ENCODE measurements at regions not wholly inside any gene's neighbourhood (a gene's known extent, or its start where the extent isn't known, plus 50 kb on each side); places are given as distances from the start of the nearest gene placed in this dataset.

DNA sequence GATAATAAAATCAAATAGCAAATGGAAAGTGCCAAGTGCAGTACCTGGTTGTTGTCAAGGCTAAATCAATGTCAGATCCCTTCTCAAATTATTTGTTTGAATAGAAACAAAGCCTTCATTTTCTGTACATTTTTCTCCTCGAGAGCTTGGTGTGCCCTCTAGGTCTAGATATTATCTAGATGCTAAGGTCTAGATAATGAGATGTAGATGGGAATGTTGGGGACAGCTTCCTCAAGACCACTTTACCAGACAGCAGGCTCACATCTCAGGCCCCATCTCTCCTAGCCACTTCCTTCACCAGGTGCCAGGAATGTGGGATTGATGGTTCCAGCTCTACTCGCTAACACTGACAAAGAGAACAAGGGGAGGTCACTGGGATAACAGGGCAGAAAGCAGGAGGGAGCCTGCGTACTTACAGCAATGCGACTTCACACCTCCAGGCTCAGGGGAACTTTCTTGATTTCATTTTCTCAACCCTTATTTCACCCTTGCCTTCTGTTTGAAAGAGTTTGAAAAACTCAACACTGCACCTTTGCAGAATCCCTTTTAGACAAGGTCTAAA lies 451.4 kb upstream of the VSTM2A start:
- Histone ChIP-seq H3K4me1 (ENCODE audit: insufficient read depth, poor library complexity, severe bottlenecking) (no peaks in the 10 kb centered on the region), H3K27ac (ENCODE audit: poor library complexity, severe bottlenecking) (no peak overlapping the region), H3K27me3 (ENCODE audit: insufficient read depth, poor library complexity, severe bottlenecking) (peaks cover 43% of the 10 kb centered on the region), H3K36me3 (ENCODE audit: low read depth) (no peaks in the 10 kb centered on the region), H3K4me3 (ENCODE audit: severe bottlenecking) (no peak overlapping the region), H3K9me3 (ENCODE audit: severe bottlenecking) (no peaks in the 10 kb centered on the region)
- DNase-seq (ENCODE audit: low spot score) (no peak), ATAC-seq (ENCODE audit: low read depth) (no peak)
- TF ChIP-seq, protein P1, sequence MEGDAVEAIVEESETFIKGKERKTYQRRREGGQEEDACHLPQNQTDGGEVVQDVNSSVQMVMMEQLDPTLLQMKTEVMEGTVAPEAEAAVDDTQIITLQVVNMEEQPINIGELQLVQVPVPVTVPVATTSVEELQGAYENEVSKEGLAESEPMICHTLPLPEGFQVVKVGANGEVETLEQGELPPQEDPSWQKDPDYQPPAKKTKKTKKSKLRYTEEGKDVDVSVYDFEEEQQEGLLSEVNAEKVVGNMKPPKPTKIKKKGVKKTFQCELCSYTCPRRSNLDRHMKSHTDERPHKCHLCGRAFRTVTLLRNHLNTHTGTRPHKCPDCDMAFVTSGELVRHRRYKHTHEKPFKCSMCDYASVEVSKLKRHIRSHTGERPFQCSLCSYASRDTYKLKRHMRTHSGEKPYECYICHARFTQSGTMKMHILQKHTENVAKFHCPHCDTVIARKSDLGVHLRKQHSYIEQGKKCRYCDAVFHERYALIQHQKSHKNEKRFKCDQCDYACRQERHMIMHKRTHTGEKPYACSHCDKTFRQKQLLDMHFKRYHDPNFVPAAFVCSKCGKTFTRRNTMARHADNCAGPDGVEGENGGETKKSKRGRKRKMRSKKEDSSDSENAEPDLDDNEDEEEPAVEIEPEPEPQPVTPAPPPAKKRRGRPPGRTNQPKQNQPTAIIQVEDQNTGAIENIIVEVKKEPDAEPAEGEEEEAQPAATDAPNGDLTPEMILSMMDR (IDR thresholded peaks at IDR 0.05; ENCODE audit: poor library complexity, severe bottlenecking) = no peak

DNA sequence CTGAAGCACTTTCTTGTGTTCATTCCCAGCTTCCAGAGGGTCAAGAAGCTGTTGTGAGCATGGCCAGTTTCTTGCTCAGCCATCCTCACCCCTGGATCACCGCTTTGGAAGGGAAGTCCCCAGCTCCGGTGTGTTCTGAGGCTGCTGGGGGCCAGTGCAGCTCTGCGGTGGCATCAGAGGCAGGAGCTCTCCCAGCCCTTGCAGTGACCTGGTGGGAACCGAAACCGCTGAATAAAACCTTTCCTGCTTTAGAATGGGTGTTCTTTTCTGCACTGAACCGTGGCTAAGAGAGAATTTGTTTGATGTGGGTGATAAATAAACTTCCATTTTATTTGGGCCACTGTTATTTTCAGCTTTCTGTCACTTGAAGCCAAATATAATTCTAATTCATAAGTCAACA lies 450.9 kb upstream of the VSTM2A start:
- no peak for ATAC-seq (ENCODE audit: low read depth)

DNA sequence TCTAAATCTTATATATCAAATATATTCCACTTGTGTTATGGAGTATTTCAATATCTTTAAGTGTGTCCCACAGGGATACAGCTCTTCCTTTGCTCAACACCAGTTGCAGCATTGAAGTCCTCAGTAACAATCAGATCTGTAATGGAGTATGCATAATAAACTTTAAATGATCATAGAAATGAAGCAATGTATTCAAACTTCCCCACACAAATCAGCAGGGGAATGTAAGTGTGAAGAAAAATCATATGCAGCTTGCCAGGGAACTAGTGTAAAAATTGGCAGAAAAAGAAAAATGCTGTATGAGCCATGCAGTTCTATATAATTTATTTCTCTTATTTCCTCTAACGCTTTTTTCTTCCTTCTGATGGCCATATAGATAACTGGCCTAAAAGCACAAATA lies 444.3 kb upstream of the VSTM2A start:
- H3K9me3 ChIP-seq (ENCODE audit: severe bottlenecking) = no peaks in the 10 kb centered on the region
- H3K36me3 ChIP-seq (ENCODE audit: low read depth) = no peaks in the 10 kb centered on the region
- H3K4me3 ChIP-seq (ENCODE audit: severe bottlenecking) = no peak overlapping the region
- ATAC-seq (ENCODE audit: low read depth) (no peak), DNase-seq (ENCODE audit: low spot score) (no peak)
- peaks cover 62% of the 10 kb centered on the region for H3K27me3 ChIP-seq (ENCODE audit: insufficient read depth, poor library complexity, severe bottlenecking)
- H3K27ac ChIP-seq (ENCODE audit: poor library complexity, severe bottlenecking) = no peak overlapping the region
- TF ChIP-seq, protein P1 (IDR thresholded peaks at IDR 0.05; ENCODE audit: poor library complexity, severe bottlenecking) = no peak
- H3K4me1 ChIP-seq (ENCODE audit: insufficient read depth, poor library complexity, severe bottlenecking) = no peaks in the 10 kb centered on the region

More for the DNA sequence above, 450.9 kb upstream of the VSTM2A start:
- Histone ChIP-seq H3K4me3 (ENCODE audit: severe bottlenecking) (no peak overlapping the region), H3K36me3 (ENCODE audit: low read depth) (no peaks in the 10 kb centered on the region), H3K27ac (ENCODE audit: poor library complexity, severe bottlenecking) (no peak overlapping the region), H3K4me1 (ENCODE audit: insufficient read depth, poor library complexity, severe bottlenecking) (no peaks in the 10 kb centered on the region), H3K9me3 (ENCODE audit: severe bottlenecking) (no peaks in the 10 kb centered on the region), H3K27me3 (ENCODE audit: insufficient read depth, poor library complexity, severe bottlenecking) (peaks cover 44% of the 10 kb centered on the region)
- DNase-seq (ENCODE audit: low spot score) = no peak
- TF ChIP-seq, protein P1 (IDR thresholded peaks at IDR 0.05; ENCODE audit: poor library complexity, severe bottlenecking) = no peak

DNA sequence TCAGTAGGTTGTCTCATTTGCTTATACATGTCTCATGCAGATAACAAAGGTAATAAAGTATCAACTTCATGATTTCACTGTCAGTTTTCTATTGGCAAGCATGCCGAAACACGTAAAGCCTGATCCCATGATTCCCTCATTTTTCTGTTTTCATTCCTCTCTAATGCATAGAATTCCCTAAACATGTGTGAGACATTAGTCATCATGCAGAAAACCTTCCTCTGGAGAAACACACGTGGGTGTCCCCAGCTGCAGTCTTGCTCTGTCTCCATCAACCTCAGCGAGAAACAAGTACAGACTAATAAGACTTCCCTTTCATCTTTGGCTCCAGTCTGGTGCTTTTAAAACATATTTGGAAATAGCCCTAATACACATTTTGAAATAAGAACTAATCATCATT lies 432.7 kb upstream of the VSTM2A start:
- H3K36me3 ChIP-seq (ENCODE audit: low read depth) = no peaks in the 10 kb centered on the region
- no peak for DNase-seq (ENCODE audit: low spot score)
- H3K4me1 ChIP-seq (ENCODE audit: insufficient read depth, poor library complexity, severe bottlenecking) = peaks cover 7% of the 10 kb centered on the region
- H3K4me3 ChIP-seq (ENCODE audit: severe bottlenecking) = no peak overlapping the region
- H3K27ac ChIP-seq (ENCODE audit: poor library complexity, severe bottlenecking) = no peak overlapping the region
- TF ChIP-seq, protein P1 (IDR thresholded peaks at IDR 0.05; ENCODE audit: poor library complexity, severe bottlenecking) = no peak
- no peaks in the 10 kb centered on the region for H3K9me3 ChIP-seq (ENCODE audit: severe bottlenecking)
- H3K27me3 ChIP-seq (ENCODE audit: insufficient read depth, poor library complexity, severe bottlenecking) = peaks cover 3% of the 10 kb centered on the region
- peak; percentile 87 for ATAC-seq (ENCODE audit: low read depth)

DNA sequence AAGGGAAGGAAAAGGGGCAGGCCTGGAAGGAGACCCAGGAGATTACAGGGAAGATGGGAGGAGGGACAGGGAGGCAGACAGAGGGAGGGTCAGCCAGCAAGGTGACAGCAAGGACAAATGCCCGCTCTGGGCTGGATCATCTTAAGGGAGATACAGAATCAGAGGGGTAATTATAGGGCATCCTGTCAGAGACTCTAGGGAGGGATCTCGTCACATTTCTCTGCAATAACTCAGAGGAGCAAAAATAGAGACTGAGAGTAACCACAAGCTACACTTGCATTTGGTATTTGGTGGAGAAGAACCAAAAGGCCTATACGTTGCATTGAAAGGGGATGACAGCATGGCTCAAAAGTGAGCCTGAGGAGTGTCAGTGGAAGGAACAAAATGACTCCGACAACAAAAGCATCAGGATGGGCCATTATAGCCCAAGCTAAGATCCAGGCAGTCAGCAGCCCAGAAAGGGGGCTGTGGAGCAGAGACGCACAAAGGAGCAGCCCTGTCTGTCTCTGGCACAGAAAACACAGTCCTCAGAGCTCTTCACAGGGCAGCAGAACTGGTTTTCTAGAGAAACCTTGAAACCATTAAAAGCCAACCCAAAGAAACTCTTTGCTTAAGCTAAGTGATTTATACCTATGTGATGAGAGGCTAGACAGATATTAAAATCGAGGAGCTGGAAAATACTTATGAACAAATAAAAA lies 430.2 kb upstream of the VSTM2A start:
- Histone ChIP-seq H3K27ac (ENCODE audit: poor library complexity, severe bottlenecking) (no peak overlapping the region), H3K4me1 (ENCODE audit: insufficient read depth, poor library complexity, severe bottlenecking) (peaks cover 7% of the 10 kb centered on the region), H3K27me3 (ENCODE audit: insufficient read depth, poor library complexity, severe bottlenecking) (peaks cover 3% of the 10 kb centered on the region), H3K4me3 (ENCODE audit: severe bottlenecking) (no peak overlapping the region), H3K36me3 (ENCODE audit: low read depth) (no peaks in the 10 kb centered on the region), H3K9me3 (ENCODE audit: severe bottlenecking) (no peaks in the 10 kb centered on the region)
- TF ChIP-seq, protein P1 (IDR thresholded peaks at IDR 0.05; ENCODE audit: poor library complexity, severe bottlenecking) = no peak
- ATAC-seq (ENCODE audit: low read depth) = no peak
- DNase-seq (ENCODE audit: low spot score) = no peak
